ENCODE measurements at regions not wholly inside any gene's neighbourhood (a gene's known extent, or its start where the extent isn't known, plus 50 kb on each side); places are given as distances from the start of the nearest gene placed in this dataset.
"Not testable (repeated sequence)": the region's sequence is repeated elsewhere in the genome, so short reads cannot be mapped to it uniquely, and the experiment has no call there.

GRCh38 chr12:65739606-65740005, 84.7 kb upstream of the HMGA2 start:
- Mint-ChIP-seq H3K4me1 (ENCODE audit: low read depth) (peaks cover 9% of the 10 kb centered on the region), H3K27me3 (ENCODE audit: low read depth) (peaks cover 49% of the 10 kb centered on the region), H3K9me3 (no peaks in the 10 kb centered on the region), H3K27ac (no peak overlapping the region), H3K4me3 (no peak overlapping the region), H3K36me3 (ENCODE audit: low read depth) (no peaks in the 10 kb centered on the region)

DNA sequence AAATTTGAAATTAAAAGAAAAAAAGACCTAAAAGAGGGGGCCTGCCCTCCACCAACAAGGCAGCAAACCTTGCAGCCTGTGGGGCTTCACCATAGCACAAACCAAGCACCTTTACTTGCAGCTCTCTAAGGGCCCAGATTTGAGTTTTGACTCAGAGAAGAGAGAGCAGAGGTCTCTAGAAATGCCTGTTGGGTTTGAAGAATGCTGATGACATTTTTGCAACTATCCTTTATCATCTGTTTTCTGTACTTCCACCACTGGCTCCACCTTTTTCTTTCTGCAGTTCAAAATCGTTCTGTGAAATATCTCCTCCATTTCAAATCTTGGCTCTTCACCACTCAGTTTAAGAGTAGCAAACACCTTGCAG, 83.8 kb upstream of the HMGA2 start:
- Mint-ChIP-seq H3K4me3 (peak overlapping the region; percentile 60), H3K27me3 (ENCODE audit: low read depth) (peaks cover 48% of the 10 kb centered on the region), H3K9me3 (no peaks in the 10 kb centered on the region), H3K36me3 (ENCODE audit: low read depth) (no peaks in the 10 kb centered on the region), H3K4me1 (ENCODE audit: low read depth) (peaks cover 9% of the 10 kb centered on the region), H3K27ac (no peak overlapping the region)

- H3K4me3 Mint-ChIP-seq: peak overlapping the region; percentile 60
- H3K27ac Mint-ChIP-seq: no peak overlapping the region
Measured at GRCh38 chr12:65740873-65741600, 83.2 kb upstream of the HMGA2 start.

DNA sequence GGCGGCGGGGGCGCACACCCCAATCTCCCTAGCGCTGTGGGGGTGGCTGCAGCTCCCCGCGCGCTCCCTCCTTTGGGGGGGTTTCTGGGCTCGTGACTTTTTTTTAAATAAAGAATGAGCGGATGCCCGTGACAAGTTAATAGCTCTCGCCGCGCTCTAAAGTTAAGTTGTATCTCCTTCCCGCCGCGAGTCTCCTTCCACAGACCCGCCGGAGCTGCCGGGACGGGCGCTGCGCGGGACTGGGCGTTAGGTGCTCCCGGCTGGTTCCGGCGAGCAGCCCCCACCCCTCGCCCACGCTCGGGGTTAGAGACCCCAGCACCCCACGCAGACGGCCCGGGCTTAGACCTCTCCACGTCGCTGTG, 82.6 kb upstream of the HMGA2 start:
- H3K4me3 Mint-ChIP-seq: peak overlapping the region; percentile 73
- peaks cover 40% of the 10 kb centered on the region for H3K27me3 Mint-ChIP-seq (ENCODE audit: low read depth)
- H3K9me3 Mint-ChIP-seq: no peaks in the 10 kb centered on the region
- H3K36me3 Mint-ChIP-seq (ENCODE audit: low read depth): no peaks in the 10 kb centered on the region
- H3K4me1 Mint-ChIP-seq (ENCODE audit: low read depth): peaks cover 9% of the 10 kb centered on the region
- H3K27ac Mint-ChIP-seq: no peak overlapping the region

More at GRCh38 chr12:65740873-65741600, 83.2 kb upstream of the HMGA2 start:
- H3K27me3 Mint-ChIP-seq (ENCODE audit: low read depth): peaks cover 43% of the 10 kb centered on the region
- H3K36me3 Mint-ChIP-seq (ENCODE audit: low read depth): no peaks in the 10 kb centered on the region
- peaks cover 9% of the 10 kb centered on the region for H3K4me1 Mint-ChIP-seq (ENCODE audit: low read depth)
- H3K9me3 Mint-ChIP-seq: no peaks in the 10 kb centered on the region

- Mint-ChIP-seq H3K4me3 (peak overlapping the region; percentile 73), H3K27me3 (ENCODE audit: low read depth) (peaks cover 44% of the 10 kb centered on the region), H3K9me3 (no peaks in the 10 kb centered on the region), H3K36me3 (ENCODE audit: low read depth) (no peaks in the 10 kb centered on the region), H3K4me1 (ENCODE audit: low read depth) (peaks cover 9% of the 10 kb centered on the region), H3K27ac (no peak overlapping the region)
Measured at GRCh38 chr12:65742018-65743010, 82.0 kb upstream of the HMGA2 start.

GRCh38 chr12:65744236-65744840, 79.9 kb upstream of the HMGA2 start:
- not testable (repeated sequence) for H3K36me3 Mint-ChIP-seq (ENCODE audit: low read depth); H3K27ac Mint-ChIP-seq; H3K9me3 Mint-ChIP-seq; H3K4me1 Mint-ChIP-seq (ENCODE audit: low read depth); H3K4me3 Mint-ChIP-seq
- H3K27me3 Mint-ChIP-seq (ENCODE audit: low read depth): peaks cover 40% of the 10 kb centered on the region

GRCh38 chr12:65747338-65747737, 76.9 kb upstream of the HMGA2 start:
- H3K4me1 Mint-ChIP-seq (ENCODE audit: low read depth): no peaks in the 10 kb centered on the region
- H3K9me3 Mint-ChIP-seq: no peaks in the 10 kb centered on the region
- H3K27me3 Mint-ChIP-seq (ENCODE audit: low read depth): peaks cover 26% of the 10 kb centered on the region
- no peak overlapping the region for H3K27ac Mint-ChIP-seq
- no peaks in the 10 kb centered on the region for H3K36me3 Mint-ChIP-seq (ENCODE audit: low read depth)
- H3K4me3 Mint-ChIP-seq: no peak overlapping the region

- Mint-ChIP-seq H3K27me3 (ENCODE audit: low read depth) (peaks cover 18% of the 10 kb centered on the region), H3K9me3 (no peaks in the 10 kb centered on the region), H3K4me1 (ENCODE audit: low read depth) (no peaks in the 10 kb centered on the region), H3K4me3 (no peak overlapping the region), H3K36me3 (ENCODE audit: low read depth) (no peaks in the 10 kb centered on the region), H3K27ac (no peak overlapping the region)
Measured at GRCh38 chr12:65748332-65748731, 76.0 kb upstream of the HMGA2 start.

GRCh38 chr12:65754290-65754689, 70.0 kb upstream of the HMGA2 start:
- Mint-ChIP-seq H3K4me3 (no peak overlapping the region), H3K4me1 (ENCODE audit: low read depth) (peaks cover 2% of the 10 kb centered on the region), H3K27me3 (ENCODE audit: low read depth) (peaks cover 13% of the 10 kb centered on the region), H3K36me3 (ENCODE audit: low read depth) (no peaks in the 10 kb centered on the region), H3K27ac (no peak overlapping the region), H3K9me3 (no peaks in the 10 kb centered on the region)

DNA sequence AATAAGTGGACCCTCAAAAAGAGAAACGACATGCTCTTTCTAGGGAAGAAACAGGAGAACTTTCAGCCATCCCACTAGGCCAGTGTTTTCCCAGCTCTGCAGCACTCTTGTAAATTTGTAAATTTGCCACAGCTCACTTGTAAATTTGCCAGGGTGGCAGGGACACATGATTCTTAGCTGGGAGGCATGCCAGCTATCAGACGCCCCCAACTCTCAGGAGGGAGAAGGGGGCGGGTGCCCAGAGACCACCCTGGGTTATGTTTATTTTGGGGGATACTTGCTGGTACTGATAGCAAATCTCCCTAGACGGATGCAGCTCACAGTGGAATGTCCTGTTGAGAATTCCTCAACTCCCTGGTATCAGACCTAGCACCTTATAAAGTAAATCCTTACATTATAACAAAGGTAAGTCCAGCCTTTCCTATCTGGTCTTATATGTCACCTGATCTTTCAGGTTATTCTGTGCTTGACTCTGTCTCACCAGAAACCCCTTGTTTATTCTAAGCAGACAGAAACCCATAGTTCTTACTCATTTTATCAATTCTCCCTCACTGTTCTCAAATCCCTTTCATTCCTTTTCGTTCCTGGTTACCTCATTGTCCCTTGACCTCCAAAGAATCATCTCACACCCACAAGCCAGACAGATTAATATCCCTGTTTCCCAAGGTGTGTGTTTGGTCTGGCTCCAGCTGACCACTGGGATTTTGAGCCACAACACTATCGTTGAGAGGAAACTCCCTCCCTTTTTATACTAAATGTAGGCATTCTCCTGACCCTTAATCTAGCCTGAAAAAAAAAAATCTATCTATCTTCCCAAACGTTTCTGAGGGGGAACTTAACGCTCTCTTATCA, 69.3 kb upstream of the HMGA2 start:
- H3K4me3 Mint-ChIP-seq: no peak overlapping the region
- H3K4me1 Mint-ChIP-seq (ENCODE audit: low read depth): peaks cover 2% of the 10 kb centered on the region
- H3K27ac Mint-ChIP-seq: no peak overlapping the region
- H3K9me3 Mint-ChIP-seq: no peaks in the 10 kb centered on the region
- H3K36me3 Mint-ChIP-seq (ENCODE audit: low read depth): no peaks in the 10 kb centered on the region
- H3K27me3 Mint-ChIP-seq (ENCODE audit: low read depth): peaks cover 12% of the 10 kb centered on the region

DNA sequence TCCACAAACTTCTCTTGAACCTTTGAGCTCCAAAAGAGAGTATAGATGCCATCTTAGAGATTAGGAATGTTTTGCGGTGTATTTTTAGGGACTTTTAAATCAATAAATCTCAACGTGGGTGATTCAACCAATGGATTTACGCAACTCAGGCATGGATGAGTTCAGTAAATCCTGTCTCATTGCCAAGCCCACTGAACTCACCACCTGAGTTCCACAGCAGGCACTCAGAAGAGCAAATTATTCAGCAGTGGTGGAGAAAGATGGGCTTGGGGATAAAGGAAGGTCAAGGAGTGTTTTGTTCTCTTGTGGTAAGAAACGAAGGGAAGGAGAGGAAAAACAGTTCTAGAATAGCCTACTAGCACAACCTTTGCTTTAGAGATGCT, 68.7 kb upstream of the HMGA2 start:
- no peak overlapping the region for H3K4me3 Mint-ChIP-seq
- no peaks in the 10 kb centered on the region for H3K9me3 Mint-ChIP-seq
- no peaks in the 10 kb centered on the region for H3K36me3 Mint-ChIP-seq (ENCODE audit: low read depth)
- H3K27ac Mint-ChIP-seq: no peak overlapping the region
- peaks cover 14% of the 10 kb centered on the region for H3K27me3 Mint-ChIP-seq (ENCODE audit: low read depth)
- peaks cover 2% of the 10 kb centered on the region for H3K4me1 Mint-ChIP-seq (ENCODE audit: low read depth)

DNA sequence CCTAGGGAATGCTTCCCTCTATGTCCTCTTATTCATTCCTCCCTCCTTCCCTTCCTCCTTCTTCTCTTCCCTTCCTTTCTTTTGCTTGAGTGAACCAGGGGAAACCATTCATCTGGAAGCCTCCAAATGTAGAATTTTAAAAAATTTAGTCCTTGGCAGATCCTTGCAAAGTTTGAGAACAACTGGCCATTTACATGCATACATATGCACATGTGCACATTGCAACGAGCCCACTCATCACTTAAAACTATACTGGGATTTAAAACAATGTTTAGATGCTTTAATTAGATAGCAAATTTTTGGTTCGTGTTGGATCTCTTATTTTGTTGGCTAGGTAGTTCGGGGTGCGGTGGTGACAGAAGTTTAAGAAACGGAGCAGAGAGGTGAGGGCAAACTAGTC, 68.0 kb upstream of the HMGA2 start:
- no peaks in the 10 kb centered on the region for H3K9me3 Mint-ChIP-seq
- H3K27me3 Mint-ChIP-seq (ENCODE audit: low read depth): peaks cover 18% of the 10 kb centered on the region
- H3K27ac Mint-ChIP-seq: no peak overlapping the region

GRCh38 chr12:65756956-65757511, 67.2 kb upstream of the HMGA2 start:
- no peak overlapping the region for H3K4me3 Mint-ChIP-seq
- H3K27ac Mint-ChIP-seq: no peak overlapping the region
- H3K36me3 Mint-ChIP-seq (ENCODE audit: low read depth): no peaks in the 10 kb centered on the region
- H3K27me3 Mint-ChIP-seq (ENCODE audit: low read depth): peaks cover 18% of the 10 kb centered on the region
- H3K9me3 Mint-ChIP-seq: no peaks in the 10 kb centered on the region
- H3K4me1 Mint-ChIP-seq (ENCODE audit: low read depth): peaks cover 2% of the 10 kb centered on the region

More for the DNA sequence above, 68.0 kb upstream of the HMGA2 start:
- H3K36me3 Mint-ChIP-seq (ENCODE audit: low read depth): no peaks in the 10 kb centered on the region
- no peak overlapping the region for H3K4me3 Mint-ChIP-seq
- peaks cover 2% of the 10 kb centered on the region for H3K4me1 Mint-ChIP-seq (ENCODE audit: low read depth)

DNA sequence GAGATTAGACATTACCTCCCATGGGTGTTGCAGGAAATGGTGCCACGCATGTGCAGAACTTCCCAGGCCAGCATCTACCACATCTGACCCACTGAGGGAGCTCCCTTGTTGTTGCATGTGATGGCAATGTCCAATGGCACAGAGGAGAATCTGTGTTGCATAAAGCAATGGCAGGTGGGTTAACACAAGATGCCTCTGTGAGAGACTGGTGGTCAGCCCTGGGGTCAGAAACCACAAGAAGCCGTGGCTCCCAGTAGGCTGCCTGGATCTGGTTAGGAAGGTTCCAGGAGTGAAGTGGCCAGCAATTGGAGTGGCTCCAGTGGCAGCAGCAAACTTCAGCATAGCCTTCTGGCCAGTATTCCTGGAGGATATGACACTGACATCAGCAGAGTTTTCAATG, 65.9 kb upstream of the HMGA2 start:
- H3K9me3 Mint-ChIP-seq: no peaks in the 10 kb centered on the region
- H3K4me3 Mint-ChIP-seq: no peak overlapping the region
- no peak overlapping the region for H3K27ac Mint-ChIP-seq
- no peaks in the 10 kb centered on the region for H3K36me3 Mint-ChIP-seq (ENCODE audit: low read depth)
- peaks cover 18% of the 10 kb centered on the region for H3K27me3 Mint-ChIP-seq (ENCODE audit: low read depth)
- peaks cover 2% of the 10 kb centered on the region for H3K4me1 Mint-ChIP-seq (ENCODE audit: low read depth)
